Aorta (tissue), 5 donors: ENCODE measurements at regions not wholly inside any gene's neighbourhood (a gene's known extent, or its start where the extent isn't known, plus 50 kb on each side); places are given as distances from the start of the nearest gene placed in this dataset.

Source experiments
- ATAC-seq: fragments of 200-7000 bp; cut with Tn5 transposase; one replicate; pipeline ENCODE4 v1.9.1; 2022; ENCODE audit warnings: moderate library complexity; ENCODE audit not compliant: low FRiP score
- DNase-seq, 2 donors: peaks; one replicate each; pipeline ENCODE4 v3.0.0-alpha.2; 2020
- H3K27ac ChIP-seq, 2 donors: one replicate each; pipeline ENCODE4 v1.5.1; 2013; ENCODE audit warnings: low read length in 2 of 2, mild to moderate bottlenecking in 2 of 2, moderate library complexity in 2 of 2, control low read depth in 1 of 2, inconsistent platforms in 1 of 2, low read depth in 1 of 2
- H3K27me3 ChIP-seq, 2 donors: one replicate each; pipeline ENCODE4 v1.6.1; 2013; ENCODE audit warnings: control low read depth in 1 of 2, low read length in 1 of 2, mild to moderate bottlenecking in 1 of 2, moderate library complexity in 1 of 2; ENCODE audit not compliant: insufficient read depth in 2 of 2, control insufficient read depth in 1 of 2
- H3K36me3 ChIP-seq, 2 donors: one replicate each; pipeline ENCODE4 v1.6.1; 2013; ENCODE audit warnings: control low read depth in 1 of 2, low read length in 1 of 2, mild to moderate bottlenecking in 1 of 2; ENCODE audit not compliant: insufficient read depth in 2 of 2, control insufficient read depth in 1 of 2
- H3K4me1 ChIP-seq, 2 donors: one replicate each; pipeline ENCODE4 v1.6.1; 2013; ENCODE audit warnings: low read length in 2 of 2, control low read depth in 1 of 2, mild to moderate bottlenecking in 1 of 2, moderate library complexity in 1 of 2; ENCODE audit not compliant: insufficient read depth in 2 of 2, control insufficient read depth in 1 of 2
- H3K4me3 ChIP-seq, 2 donors: one replicate each; pipeline ENCODE4 v1.5.1; 2013; ENCODE audit warnings: low read length in 2 of 2, control low read depth in 1 of 2, mild to moderate bottlenecking in 1 of 2
- H3K9me3 ChIP-seq: one replicate; pipeline ENCODE4 v1.6.1; 2013; ENCODE audit warnings: mild to moderate bottlenecking, low read length; ENCODE audit not compliant: control insufficient read depth
- WGBS, 2 donors: extraction: QIAGEN DNeasy Blood & Tissue Kit; methylation state at CpG; one replicate each; pipeline ENCODE4 v1.1.7; 2013; 5-methylcytosine and 5-hydroxymethylcytosine counted together
- intact Hi-C, 2 donors: fragments of 100-400 bp; cut with DNase I; formaldehyde crosslinking; loops; one replicate each; pipeline versions ENCODE4 v1.14.2 to v1.15.0; 2022
- donor health status: healthy with polysubstance abuse.
- donor health status: Bipolar disorder and iron deficiency.
- donor health status: DM: no; HTN: no; CAD: no.
- donor health status: DM: no; HTN: no; CAD: no.
- donor health status: DM: yes; HTN: yes; CAD: no.

- DNase-seq, result no peak
- H3K36me3 ChIP-seq, result no peaks in the 10 kb centered on the region
- no peak overlapping the region for H3K27ac ChIP-seq
- H3K9me3 ChIP-seq, result no peaks in the 10 kb centered on the region
- 93 to 97% methylated on average over 6 of the region's 6 CpGs for WGBS, 2 donors
- H3K4me1 ChIP-seq, result no peaks in the 10 kb centered on the region
- no peak overlapping the region for H3K4me3 ChIP-seq
- H3K27me3 ChIP-seq, result no peaks in the 10 kb centered on the region
- intact Hi-C loops, result no loop called here
- no peak for ATAC-seq
These were observed 99.3 kb upstream of the TIAM2 start for GRCh38 chr6:154895841-154896240.

GRCh38 chr6:154898821-154899220, 96.3 kb upstream of the TIAM2 start:
- 95 to 97% methylated on average over 4 of the region's 4 CpGs for WGBS, 2 donors

GRCh38 chr6:154899824-154900463, 95.2 kb upstream of the TIAM2 start:
- H3K36me3 ChIP-seq, result no peaks in the 10 kb centered on the region
- intact Hi-C loops, result no loop called here
- DNase-seq (no peak), ATAC-seq (no peak)
- no peaks in the 10 kb centered on the region for H3K27me3 ChIP-seq
- H3K9me3 ChIP-seq, result no peaks in the 10 kb centered on the region
- H3K4me3 ChIP-seq, result no peak overlapping the region
- WGBS, 2 donors, result 85% methylated on average over 10 of the region's 10 CpGs
- no peaks in the 10 kb centered on the region for H3K4me1 ChIP-seq
- H3K27ac ChIP-seq, result no peak overlapping the region

More at GRCh38 chr6:154898821-154899220, 96.3 kb upstream of the TIAM2 start:
- Histone ChIP-seq H3K9me3 (no peaks in the 10 kb centered on the region), H3K4me1 (no peaks in the 10 kb centered on the region), H3K27ac (no peak overlapping the region), H3K36me3 (no peaks in the 10 kb centered on the region), H3K27me3 (no peaks in the 10 kb centered on the region), H3K4me3 (no peak overlapping the region)
- intact Hi-C loops, result no loop called here
- DNase-seq (no peak), ATAC-seq (no peak)

- H3K27ac ChIP-seq, result no peak overlapping the region
- intact Hi-C loops, result no loop called here
- H3K4me3 ChIP-seq, result no peak overlapping the region
- no peaks in the 10 kb centered on the region for H3K4me1 ChIP-seq
- no peak for ATAC-seq
- H3K9me3 ChIP-seq, result no peaks in the 10 kb centered on the region
- no peak for DNase-seq
- H3K27me3 ChIP-seq, result no peaks in the 10 kb centered on the region
- WGBS, 2 donors, result 16 to 26% methylated on average over 9 of the region's 9 CpGs
- no peaks in the 10 kb centered on the region for H3K36me3 ChIP-seq
These were observed 93.1 kb upstream of the TIAM2 start for GRCh38 chr6:154901876-154902552.

GRCh38 chr6:154907291-154907690, 87.8 kb upstream of the TIAM2 start:
- no peak for ATAC-seq
- Histone ChIP-seq H3K4me3 (no peak overlapping the region), H3K36me3 (no peaks in the 10 kb centered on the region), H3K9me3 (no peaks in the 10 kb centered on the region), H3K27me3 (no peaks in the 10 kb centered on the region), H3K27ac (no peak overlapping the region), H3K4me1 (no peaks in the 10 kb centered on the region)
- WGBS, 2 donors, result 26 to 27% methylated on average over 3 of the region's 3 CpGs
- DNase-seq, result peak in 1 of 2 donors; percentile 48
- intact Hi-C loops, result no loop called here

- no peak for ATAC-seq
- Histone ChIP-seq H3K4me1 (no peaks in the 10 kb centered on the region), H3K9me3 (no peaks in the 10 kb centered on the region), H3K27me3 (no peaks in the 10 kb centered on the region), H3K4me3 (no peak overlapping the region), H3K36me3 (no peaks in the 10 kb centered on the region), H3K27ac (no peak overlapping the region)
- intact Hi-C loops, result no loop called here
- no peak for DNase-seq
These were observed 86.4 kb upstream of the TIAM2 start for GRCh38 chr6:154908723-154909122.

GRCh38 chr6:154909311-154909710, 85.8 kb upstream of the TIAM2 start:
- no peaks in the 10 kb centered on the region for H3K9me3 ChIP-seq
- ATAC-seq, result no peak
- intact Hi-C loops, result no loop called here

GRCh38 chr6:154909821-154910220, 85.3 kb upstream of the TIAM2 start:
- DNase-seq (no peak), ATAC-seq (no peak)
- Histone ChIP-seq H3K4me3 (no peak overlapping the region), H3K27me3 (no peaks in the 10 kb centered on the region), H3K27ac (no peak overlapping the region), H3K9me3 (no peaks in the 10 kb centered on the region), H3K36me3 (no peaks in the 10 kb centered on the region), H3K4me1 (no peaks in the 10 kb centered on the region)
- WGBS, 2 donors, result 55 to 62% methylated on average over 7 of the region's 7 CpGs
- intact Hi-C loops, result no loop called here

More at GRCh38 chr6:154909311-154909710, 85.8 kb upstream of the TIAM2 start:
- WGBS, 2 donors, result 97% methylated on average over 1 of the region's 1 CpG
- DNase-seq, result no peak
- Histone ChIP-seq H3K27ac (no peak overlapping the region), H3K27me3 (no peaks in the 10 kb centered on the region), H3K4me3 (no peak overlapping the region), H3K36me3 (no peaks in the 10 kb centered on the region), H3K4me1 (no peaks in the 10 kb centered on the region)

GRCh38 chr6:154914288-154914687, 80.8 kb upstream of the TIAM2 start:
- ATAC-seq (no peak), DNase-seq (no peak)
- 84 to 92% methylated on average over 4 of the region's 4 CpGs for WGBS, 2 donors
- no peaks in the 10 kb centered on the region for H3K4me1 ChIP-seq
- no peaks in the 10 kb centered on the region for H3K9me3 ChIP-seq
- no peaks in the 10 kb centered on the region for H3K27me3 ChIP-seq
- H3K36me3 ChIP-seq, result no peaks in the 10 kb centered on the region
- intact Hi-C loops, result no loop called here
- no peak overlapping the region for H3K27ac ChIP-seq
- H3K4me3 ChIP-seq, result no peak overlapping the region
